ENCODE measurements at regions not wholly inside any gene's neighbourhood (a gene's known extent, or its start where the extent isn't known, plus 50 kb on each side); places are given as distances from the start of the nearest gene placed in this dataset.

DNA sequence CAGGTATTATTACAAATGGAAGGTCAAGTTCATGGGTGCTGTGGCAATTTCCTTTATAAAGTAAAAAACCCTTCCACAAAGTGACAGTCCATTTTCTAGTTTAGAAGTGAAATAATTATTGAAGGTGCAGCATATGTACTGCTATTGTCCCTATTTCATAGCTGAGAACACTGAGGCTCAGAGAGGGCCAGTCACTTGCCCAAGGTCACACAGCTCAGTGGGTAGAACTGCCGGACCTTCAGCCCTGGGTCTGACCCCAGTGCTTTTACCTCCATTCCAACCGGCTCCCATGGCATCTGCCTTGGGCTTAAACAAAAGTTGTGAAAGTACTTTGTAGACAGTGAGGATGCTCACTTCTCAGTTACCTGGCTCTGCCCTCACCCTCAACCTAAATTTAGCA lies 150.6 kb upstream of the SMIM23 start:
- TF ChIP-seq EZH2phosphoT487 (conservative IDR thresholded peaks at IDR 0.05; ENCODE audit: low read length) = no peak
- TF ChIP-seq, protein P1, sequence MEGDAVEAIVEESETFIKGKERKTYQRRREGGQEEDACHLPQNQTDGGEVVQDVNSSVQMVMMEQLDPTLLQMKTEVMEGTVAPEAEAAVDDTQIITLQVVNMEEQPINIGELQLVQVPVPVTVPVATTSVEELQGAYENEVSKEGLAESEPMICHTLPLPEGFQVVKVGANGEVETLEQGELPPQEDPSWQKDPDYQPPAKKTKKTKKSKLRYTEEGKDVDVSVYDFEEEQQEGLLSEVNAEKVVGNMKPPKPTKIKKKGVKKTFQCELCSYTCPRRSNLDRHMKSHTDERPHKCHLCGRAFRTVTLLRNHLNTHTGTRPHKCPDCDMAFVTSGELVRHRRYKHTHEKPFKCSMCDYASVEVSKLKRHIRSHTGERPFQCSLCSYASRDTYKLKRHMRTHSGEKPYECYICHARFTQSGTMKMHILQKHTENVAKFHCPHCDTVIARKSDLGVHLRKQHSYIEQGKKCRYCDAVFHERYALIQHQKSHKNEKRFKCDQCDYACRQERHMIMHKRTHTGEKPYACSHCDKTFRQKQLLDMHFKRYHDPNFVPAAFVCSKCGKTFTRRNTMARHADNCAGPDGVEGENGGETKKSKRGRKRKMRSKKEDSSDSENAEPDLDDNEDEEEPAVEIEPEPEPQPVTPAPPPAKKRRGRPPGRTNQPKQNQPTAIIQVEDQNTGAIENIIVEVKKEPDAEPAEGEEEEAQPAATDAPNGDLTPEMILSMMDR (IDR thresholded peaks at IDR 0.05; ENCODE audit: insufficient read depth, low read length, poor library complexity, severe bottlenecking) = no peak
- Histone ChIP-seq H3K4me3 (ENCODE audit: insufficient read depth, low read length, poor library complexity, severe bottlenecking) (no peak overlapping the region), H3K4me2 (ENCODE audit: low read depth, low read length, poor library complexity, severe bottlenecking) (no peak overlapping the region), H2AFZ (ENCODE audit: low read depth, low read length, severe bottlenecking) (no peak overlapping the region), H3K9ac (ENCODE audit: low read length) (no peak overlapping the region), H3K27me3 (ENCODE audit: low read length) (no peaks in the 10 kb centered on the region), H3K27ac (ENCODE audit: low read depth, low read length) (no peak overlapping the region), H3K36me3 (ENCODE audit: low read length) (no peaks in the 10 kb centered on the region), H3K9me3 (ENCODE audit: insufficient read depth, low read length) (no peaks in the 10 kb centered on the region), H3K79me2 (ENCODE audit: insufficient read depth, low read length) (no peaks in the 10 kb centered on the region), H3F3A (ENCODE audit: insufficient read depth) (no peaks in the 10 kb centered on the region), H3K9me2 (replicated peaks; ENCODE audit: insufficient read depth, low read length) (no peaks in the 10 kb centered on the region), H4K20me1 (ENCODE audit: low read depth, low read length) (no peaks in the 10 kb centered on the region)

- Histone ChIP-seq H3F3A (ENCODE audit: insufficient read depth) (no peaks in the 10 kb centered on the region), H3K79me2 (ENCODE audit: insufficient read depth, low read length) (no peaks in the 10 kb centered on the region), H3K4me2 (ENCODE audit: low read depth, low read length, poor library complexity, severe bottlenecking) (no peak overlapping the region), H2AFZ (ENCODE audit: low read depth, low read length, severe bottlenecking) (no peak overlapping the region), H3K36me3 (ENCODE audit: low read length) (no peaks in the 10 kb centered on the region), H3K9me2 (replicated peaks; ENCODE audit: insufficient read depth, low read length) (no peaks in the 10 kb centered on the region), H3K9ac (ENCODE audit: low read length) (no peak overlapping the region), H4K20me1 (ENCODE audit: low read depth, low read length) (no peaks in the 10 kb centered on the region), H3K4me3 (ENCODE audit: insufficient read depth, low read length, poor library complexity, severe bottlenecking) (no peak overlapping the region), H3K9me3 (ENCODE audit: insufficient read depth, low read length) (no peaks in the 10 kb centered on the region), H3K27ac (ENCODE audit: low read depth, low read length) (no peak overlapping the region), H3K27me3 (ENCODE audit: low read length) (no peaks in the 10 kb centered on the region)
- TF ChIP-seq EZH2phosphoT487 (conservative IDR thresholded peaks at IDR 0.05; ENCODE audit: low read length) = no peak
- TF ChIP-seq, protein P1 (IDR thresholded peaks at IDR 0.05; ENCODE audit: insufficient read depth, low read length, poor library complexity, severe bottlenecking) = no peak
Measured at GRCh38 chr5:171635561-171636245, 149.9 kb upstream of the SMIM23 start.

GRCh38 chr5:171637811-171638210 lies 147.8 kb upstream of the SMIM23 start:
- Histone ChIP-seq H3F3A (ENCODE audit: insufficient read depth) (no peaks in the 10 kb centered on the region), H3K27me3 (ENCODE audit: low read length) (no peaks in the 10 kb centered on the region), H3K36me3 (ENCODE audit: low read length) (no peaks in the 10 kb centered on the region), H3K4me2 (ENCODE audit: low read depth, low read length, poor library complexity, severe bottlenecking) (no peak overlapping the region), H3K9me3 (ENCODE audit: insufficient read depth, low read length) (no peaks in the 10 kb centered on the region), H3K27ac (ENCODE audit: low read depth, low read length) (no peak overlapping the region), H3K4me3 (ENCODE audit: insufficient read depth, low read length, poor library complexity, severe bottlenecking) (no peak overlapping the region), H3K9me2 (replicated peaks; ENCODE audit: insufficient read depth, low read length) (no peaks in the 10 kb centered on the region), H3K79me2 (ENCODE audit: insufficient read depth, low read length) (no peaks in the 10 kb centered on the region), H3K9ac (ENCODE audit: low read length) (no peak overlapping the region), H2AFZ (ENCODE audit: low read depth, low read length, severe bottlenecking) (no peak overlapping the region), H4K20me1 (ENCODE audit: low read depth, low read length) (no peaks in the 10 kb centered on the region)
- no peak for TF ChIP-seq EZH2phosphoT487 (conservative IDR thresholded peaks at IDR 0.05; ENCODE audit: low read length)
- TF ChIP-seq, protein P1 (IDR thresholded peaks at IDR 0.05; ENCODE audit: insufficient read depth, low read length, poor library complexity, severe bottlenecking) = no peak
